ENCODE measurements at regions not wholly inside any gene's neighbourhood (a gene's known extent, or its start where the extent isn't known, plus 50 kb on each side); places are given as distances from the start of the nearest gene placed in this dataset.

- Mint-ChIP-seq H3K9me3 (no peaks in the 10 kb centered on the region), H3K36me3 (no peaks in the 10 kb centered on the region), H3K27me3 (ENCODE audit: low read depth) (no peaks in the 10 kb centered on the region; the same call in 1 of the 2 replicates), H3K27ac (no peak overlapping the region), H3K4me3 (no peak overlapping the region), H3K4me1 (peaks cover 8% of the 10 kb centered on the region; the same call in 1 of the 2 replicates)
- no peak for TF ChIP-seq ZSCAN18 (CRISPR knock-in tag; IDR thresholded peaks at IDR 0.05)
- TF ChIP-seq ZNF671 (CRISPR knock-in tag; IDR thresholded peaks at IDR 0.05), result no peak
- no peak for TF ChIP-seq NR2C2 (CRISPR knock-in tag; IDR thresholded peaks at IDR 0.05)
- TF ChIP-seq NFATC4 (CRISPR knock-in tag; IDR thresholded peaks at IDR 0.05), result no peak
- no peak for TF ChIP-seq KAT7 (CRISPR knock-in tag; IDR thresholded peaks at IDR 0.05; ENCODE audit: borderline replicate concordance)
- TF ChIP-seq ARID4B (CRISPR knock-in tag; IDR thresholded peaks at IDR 0.05; ENCODE audit: borderline replicate concordance), result no peak
- no peak for TF ChIP-seq E2F1 (CRISPR knock-in tag; IDR thresholded peaks at IDR 0.05)
- no peak for TF ChIP-seq ZNF232 (CRISPR knock-in tag; IDR thresholded peaks at IDR 0.05)
- TF ChIP-seq JAZF1 (CRISPR knock-in tag; IDR thresholded peaks at IDR 0.05), result no peak
- TF ChIP-seq TCF7 (CRISPR knock-in tag; IDR thresholded peaks at IDR 0.05; ENCODE audit: low read depth), result no peak
- TF ChIP-seq GTF2I (CRISPR knock-in tag; conservative IDR thresholded peaks at IDR 0.05), result no peak
- TF ChIP-seq MLX (CRISPR knock-in tag; IDR thresholded peaks at IDR 0.05), result no peak
- TF ChIP-seq MYBL2 (CRISPR knock-in tag; IDR thresholded peaks at IDR 0.05), result no peak
- no peak for TF ChIP-seq ZBTB43 (CRISPR knock-in tag; IDR thresholded peaks at IDR 0.05)
- TF ChIP-seq SMAD3 (CRISPR knock-in tag; IDR thresholded peaks at IDR 0.05; ENCODE audit: borderline replicate concordance), result no peak
- no peak for TF ChIP-seq RORB (CRISPR knock-in tag; IDR thresholded peaks at IDR 0.05)
- no peak for TF ChIP-seq CREB1 (CRISPR knock-in tag; IDR thresholded peaks at IDR 0.05)
- POLR2A ChIA-PET, result no interaction called here
- CTCF ChIA-PET, result no interaction called here
- ATAC-seq (no peak), DNase-seq (ENCODE audit: low spot score) (no peak)
Measured at GRCh38 chr17:79505199-79505598, 105.7 kb downstream of the RBFOX3 start.

GRCh38 chr17:79504181-79504605, 106.7 kb downstream of the RBFOX3 start:
- Mint-ChIP-seq H3K27me3 (ENCODE audit: low read depth) (no peaks in the 10 kb centered on the region; the same call in 1 of the 2 replicates), H3K4me1 (peaks cover 8% of the 10 kb centered on the region; the same call in 1 of the 2 replicates), H3K4me3 (no peak overlapping the region), H3K36me3 (no peaks in the 10 kb centered on the region), H3K9me3 (peaks cover 3% of the 10 kb centered on the region), H3K27ac (no peak overlapping the region)
- ATAC-seq, result no peak
- DNase-seq (ENCODE audit: low spot score), result no peak
- ChIA-PET CTCF (interaction anchor here (0.6 to 1.0 kb wide), 3 partner anchors 37 to 417 kb away, joined by 3 read pairs; no protein-coding TSS in a partner anchor), POLR2A (no interaction called here)
- TF ChIP-seq SOX15 (CRISPR knock-in tag; IDR thresholded peaks at IDR 0.05) (no peak), STAT6 (CRISPR knock-in tag; conservative IDR thresholded peaks at IDR 0.05; ENCODE audit: low read depth) (no peak), HMGXB4 (CRISPR knock-in tag; IDR thresholded peaks at IDR 0.05) (no peak), ATF3 (CRISPR knock-in tag; conservative IDR thresholded peaks at IDR 0.05) (no peak), ZNF671 (CRISPR knock-in tag; IDR thresholded peaks at IDR 0.05) (no peak), ZNF138 (CRISPR knock-in tag; conservative IDR thresholded peaks at IDR 0.05) (no peak), FOXJ3 (CRISPR knock-in tag; IDR thresholded peaks at IDR 0.05; ENCODE audit: borderline replicate concordance) (no peak)

All from WTC11 (cell line).